M059J (cell line): ENCODE measurements at regions not wholly inside any gene's neighbourhood (a gene's known extent, or its start where the extent isn't known, plus 50 kb on each side); places are given as distances from the start of the nearest gene placed in this dataset.

Source experiments
- DNase-seq: peaks from one replicate; pipeline ENCODE4 v3.0.0-alpha.2; 2012; ENCODE audit warnings: low read depth

GRCh38 chr15:53400986-53401385 lies 358.5 kb downstream of the WDR72 start:
- DNase-seq: no peak

- DNase-seq: no peak
Observed at GRCh38 chr15:53397041-53397616, 362.3 kb downstream of the WDR72 start.

GRCh38 chr15:53395871-53396270 lies 363.6 kb downstream of the WDR72 start:
- no peak for DNase-seq

GRCh38 chr15:53390549-53390948 lies 368.9 kb downstream of the WDR72 start:
- no peak for DNase-seq

GRCh38 chr15:53389271-53390037 lies 370.0 kb downstream of the WDR72 start:
- no peak for DNase-seq

GRCh38 chr15:53384417-53384816 lies 375.0 kb downstream of the WDR72 start:
- no peak for DNase-seq

GRCh38 chr15:53378096-53378800 lies 381.2 kb downstream of the WDR72 start:
- DNase-seq: no peak

- no peak for DNase-seq
Observed at GRCh38 chr15:53367740-53368139, 391.7 kb downstream of the WDR72 start.

- DNase-seq: no peak
Observed at GRCh38 chr15:53360881-53361280, 398.6 kb downstream of the WDR72 start.

- DNase-seq: no peak
Observed at GRCh38 chr15:53359038-53359437, 400.4 kb downstream of the WDR72 start.

- no peak for DNase-seq
Observed at GRCh38 chr15:53354874-53355273, 404.6 kb downstream of the WDR72 start.

GRCh38 chr15:53351373-53351772 lies 408.1 kb downstream of the WDR72 start:
- DNase-seq: no peak

- DNase-seq: no peak
Observed at GRCh38 chr15:53346583-53346982, 412.9 kb downstream of the WDR72 start.

- no peak for DNase-seq
Observed at GRCh38 chr15:53331328-53332190, 427.9 kb downstream of the WDR72 start.

- DNase-seq: no peak
Observed at GRCh38 chr15:53328341-53328740, 431.1 kb downstream of the WDR72 start.

- DNase-seq: no peak
Observed at GRCh38 chr15:53324061-53324460, 435.4 kb downstream of the WDR72 start.

GRCh38 chr15:53323191-53323590 lies 436.3 kb downstream of the WDR72 start:
- no peak for DNase-seq

GRCh38 chr15:53320816-53321215 lies 438.6 kb downstream of the WDR72 start:
- no peak for DNase-seq

- no peak for DNase-seq
Observed at GRCh38 chr15:53312707-53313106, 446.8 kb downstream of the WDR72 start.

GRCh38 chr15:53310709-53311108 lies 448.8 kb downstream of the WDR72 start:
- DNase-seq: no peak

GRCh38 chr15:53307952-53308624 lies 451.4 kb downstream of the WDR72 start:
- peak; percentile 2 for DNase-seq
